Non-pigmented ciliary epithelial cell (primary cell): ENCODE measurements at regions not wholly inside any gene's neighbourhood (a gene's known extent, or its start where the extent isn't known, plus 50 kb on each side); places are given as distances from the start of the nearest gene placed in this dataset.

Source experiments
- DNase-seq: peaks from one replicate; pipeline ENCODE4 v3.0.0-alpha.2; 2010; ENCODE audit warnings: low read depth

DNA sequence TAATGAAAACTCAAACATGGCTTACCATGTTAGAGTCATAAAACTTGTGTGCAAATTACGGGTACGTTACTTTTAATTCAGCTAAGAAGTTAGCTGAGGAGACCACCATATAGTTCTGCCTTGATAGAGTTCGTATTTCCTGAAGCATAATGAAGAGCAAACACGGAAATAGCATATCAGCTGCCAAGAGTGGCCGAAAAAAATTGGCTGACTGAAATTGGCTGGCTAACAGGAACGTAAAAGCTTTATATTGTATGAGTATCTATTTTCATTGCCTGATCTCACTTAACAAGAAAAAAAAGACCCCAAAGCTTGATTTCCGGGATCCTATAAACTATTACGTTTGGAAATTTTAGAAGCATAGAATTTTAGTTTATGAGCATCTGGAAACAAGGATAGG is 1222.9 kb downstream of the ZPLD1 start:
- no peak for DNase-seq

- no peak for DNase-seq
These were observed 1226.0 kb downstream of the ZPLD1 start for GRCh38 chr3:103660810-103661209.

DNA sequence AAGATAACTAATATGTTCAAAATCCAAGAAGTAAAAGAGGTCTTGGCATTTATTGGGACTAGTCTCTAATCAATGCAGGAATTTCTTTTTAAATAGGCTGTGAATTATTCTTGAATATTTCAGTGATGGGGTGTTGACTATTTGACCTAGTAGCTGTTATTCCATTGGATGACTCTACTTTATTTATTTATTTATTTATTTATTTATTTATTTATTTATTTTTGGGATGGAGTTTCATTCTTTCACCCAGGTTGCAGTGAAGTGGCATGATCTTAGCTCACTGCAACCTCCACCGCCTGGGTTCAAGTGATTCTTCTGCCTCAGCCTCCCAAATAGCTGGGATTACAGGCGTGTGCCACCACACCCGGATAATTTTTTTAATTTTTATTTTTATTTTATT is 1227.8 kb downstream of the ZPLD1 start:
- DNase-seq, result no peak

- no peak for DNase-seq
These were observed 1237.5 kb downstream of the ZPLD1 start for GRCh38 chr3:103672346-103672745.

DNA sequence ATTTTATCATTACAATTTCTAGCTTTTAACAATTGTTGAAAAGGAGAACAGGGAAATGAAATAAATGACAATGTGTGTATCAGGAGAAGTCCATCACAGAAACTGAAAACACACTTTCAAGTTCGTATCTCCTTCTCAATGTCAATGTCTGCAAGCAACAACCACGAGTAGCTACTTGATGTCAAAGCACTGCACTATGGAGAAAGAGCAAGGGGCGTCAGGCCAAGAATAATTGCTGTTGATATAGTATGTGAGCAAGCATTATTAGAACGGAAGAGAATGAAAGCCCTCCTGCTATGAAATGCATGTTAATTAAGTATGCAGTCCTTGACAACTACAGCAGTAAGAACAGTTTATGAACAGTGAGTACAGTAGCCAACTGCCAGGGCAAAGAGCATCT is 1250.1 kb downstream of the ZPLD1 start:
- no peak for DNase-seq

- DNase-seq, result no peak
These were observed 1251.1 kb downstream of the ZPLD1 start for GRCh38 chr3:103685939-103686338.

- DNase-seq, result no peak
These were observed 1255.7 kb downstream of the ZPLD1 start for GRCh38 chr3:103690536-103690935.

- no peak for DNase-seq
These were observed 1259.0 kb downstream of the ZPLD1 start for GRCh38 chr3:103693831-103694230.

DNA sequence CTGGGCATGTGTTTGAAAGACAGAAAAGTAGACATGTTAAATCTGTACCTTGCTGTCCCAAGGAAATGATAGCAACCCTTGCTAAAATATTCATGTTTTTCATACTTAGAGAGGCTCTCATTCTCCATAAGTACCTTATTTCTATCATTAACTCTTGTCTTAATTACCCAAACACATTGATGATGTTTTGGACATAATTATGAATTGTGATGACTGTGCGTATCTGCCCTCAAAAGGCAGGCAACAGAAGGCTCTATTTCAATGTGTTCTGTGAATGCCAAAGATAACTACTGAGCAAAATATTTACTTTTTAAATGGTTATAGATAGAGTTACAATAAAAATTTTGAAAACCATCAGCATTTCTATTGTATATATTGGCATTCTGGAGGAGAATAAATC is 1263.8 kb downstream of the ZPLD1 start:
- no peak for DNase-seq

DNA sequence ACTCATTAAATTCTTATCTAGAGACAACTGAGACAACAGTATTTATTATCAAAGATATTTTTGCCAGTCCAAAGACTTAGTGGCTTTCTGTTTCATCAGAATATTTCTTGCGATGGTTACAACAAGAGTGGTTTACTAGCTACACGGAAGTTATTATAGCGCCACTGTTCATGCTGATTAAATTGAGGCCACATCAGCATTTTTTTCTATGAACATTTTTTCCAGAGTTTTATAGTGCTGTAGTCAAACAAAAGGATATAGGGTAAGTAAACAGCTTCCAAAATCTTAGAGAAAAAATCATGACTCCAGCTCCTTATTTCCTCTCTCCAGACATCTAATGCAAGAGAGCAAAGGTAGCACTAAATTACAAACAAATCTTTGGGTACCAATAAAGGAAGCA is 1264.4 kb downstream of the ZPLD1 start:
- no peak for DNase-seq

- no peak for DNase-seq
These were observed 1270.8 kb downstream of the ZPLD1 start for GRCh38 chr3:103705641-103706040.

DNA sequence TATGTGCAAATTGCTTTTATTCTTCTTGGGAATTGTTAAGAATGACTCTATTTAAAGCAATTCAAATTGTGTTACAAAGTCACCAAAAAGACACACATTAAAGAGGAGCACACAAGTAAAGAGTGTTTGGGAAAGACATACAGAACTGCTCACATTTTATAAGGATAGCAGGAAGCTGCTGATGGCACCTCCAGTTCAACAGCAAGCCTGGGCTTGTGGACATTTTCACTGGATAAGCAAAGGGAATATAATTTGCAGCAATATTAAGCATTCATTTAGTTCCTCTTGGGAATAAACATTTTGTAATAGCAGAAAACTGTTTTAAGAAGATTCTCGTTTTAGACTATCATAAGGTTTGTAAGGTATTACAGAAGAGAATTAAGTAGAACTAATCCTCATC is 1271.9 kb downstream of the ZPLD1 start:
- no peak for DNase-seq

GRCh38 chr3:103711670-103712069 is 1276.9 kb downstream of the ZPLD1 start:
- no peak for DNase-seq

- DNase-seq, result peak; percentile 24
These were observed 1277.6 kb downstream of the ZPLD1 start for GRCh38 chr3:103712320-103713008.

GRCh38 chr3:103729547-103729946 is 1294.7 kb downstream of the ZPLD1 start:
- no peak for DNase-seq

GRCh38 chr3:103730744-103731143 is 1295.9 kb downstream of the ZPLD1 start:
- DNase-seq, result no peak

GRCh38 chr3:103752986-103753385 is 1318.2 kb downstream of the ZPLD1 start:
- DNase-seq, result no peak

- DNase-seq, result no peak
These were observed 1332.8 kb downstream of the ZPLD1 start for GRCh38 chr3:103767635-103768034.

DNA sequence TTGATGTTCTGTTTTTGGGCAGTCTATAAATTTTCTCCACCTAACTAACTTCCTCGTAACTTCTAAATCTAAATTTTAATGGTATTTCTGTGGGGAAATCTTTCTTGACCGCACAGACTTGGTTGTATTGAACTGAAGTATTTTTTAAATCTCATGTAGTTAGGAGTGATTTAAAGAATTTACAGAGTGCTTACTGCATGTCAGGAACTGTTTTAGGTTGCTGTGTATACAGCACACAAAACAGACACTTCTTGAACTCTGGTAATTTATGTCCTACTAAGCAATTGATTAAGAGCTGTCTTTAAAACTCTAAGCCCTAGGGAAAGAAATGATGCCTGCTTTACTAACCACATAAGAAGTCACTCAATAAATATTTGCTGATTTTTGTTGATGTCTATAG is 1350.2 kb downstream of the ZPLD1 start:
- DNase-seq, result no peak

DNA sequence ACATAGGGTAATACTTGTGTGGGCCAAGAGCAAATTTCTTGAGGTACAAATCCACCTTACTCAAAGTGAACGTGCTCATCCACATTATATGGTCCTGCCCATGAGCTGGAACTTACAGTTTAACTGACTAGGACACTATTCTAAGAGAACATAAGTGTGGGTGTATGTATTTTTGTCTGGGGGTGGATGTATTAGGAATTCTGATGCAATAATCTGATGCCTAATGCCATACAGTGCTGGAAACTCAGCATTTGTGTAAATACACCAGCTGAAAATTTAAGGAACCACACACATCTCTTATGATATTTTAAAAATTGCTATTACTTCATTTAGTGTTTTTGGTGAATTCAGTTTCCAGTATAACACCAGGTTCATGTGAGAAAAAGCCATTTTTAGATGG is 1350.7 kb downstream of the ZPLD1 start:
- DNase-seq, result no peak

DNA sequence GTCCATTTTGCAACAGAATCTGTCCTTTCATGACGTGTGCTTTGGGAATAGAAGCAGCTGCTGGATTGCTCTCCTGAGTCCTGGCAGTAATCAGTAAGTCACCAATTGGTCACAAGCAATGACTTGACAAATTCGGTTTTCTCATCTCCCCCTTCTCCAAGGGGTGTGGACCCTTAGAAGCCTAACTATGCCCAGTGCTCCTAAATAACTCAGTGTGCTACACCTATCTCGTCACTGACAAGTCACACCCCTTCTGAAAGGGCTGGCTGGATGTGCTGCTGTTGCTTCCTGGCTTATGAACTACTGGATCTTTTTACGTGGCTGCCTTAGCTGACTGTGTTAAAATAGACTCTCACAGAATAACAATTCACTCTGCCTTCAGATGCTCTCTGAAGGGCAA is 1351.5 kb downstream of the ZPLD1 start:
- no peak for DNase-seq

- DNase-seq, result no peak
These were observed 1352.5 kb downstream of the ZPLD1 start for GRCh38 chr3:103787164-103787871.

- DNase-seq, result no peak
These were observed 1353.1 kb downstream of the ZPLD1 start for GRCh38 chr3:103787879-103788278.
